GM23338 (cell line): ENCODE measurements at regions not wholly inside any gene's neighbourhood (a gene's known extent, or its start where the extent isn't known, plus 50 kb on each side); places are given as distances from the start of the nearest gene placed in this dataset.

Source experiments
- CREB1 ChIP-seq: fragments of 250-450 bp; sonication (Bioruptor Pico); IDR thresholded peaks from 2 replicates; pipeline ENCODE4 v1.5.0; 2020; ENCODE audit warnings: low read depth, mild to moderate bottlenecking, moderate library complexity
- EZH2 ChIP-seq: fragments of 200-600 bp; sonication (generic); IDR thresholded peaks from one replicate; pipeline ENCODE4 v1.8.0; 2017; ENCODE audit warnings: antibody characterized with exemption, mild to moderate bottlenecking, low read depth; ENCODE audit not compliant: unreplicated experiment
- EZH2phosphoT487 ChIP-seq: fragments of 200-600 bp; sonication (generic); IDR thresholded peaks from one replicate; pipeline ENCODE4 v1.8.1; 2018; ENCODE audit warnings: antibody characterized with exemption; ENCODE audit not compliant: unreplicated experiment
- JUNB ChIP-seq: IDR thresholded peaks from one replicate; pipeline ENCODE4 v1.6.1; 2016; ENCODE audit warnings: antibody characterized with exemption; ENCODE audit not compliant: unreplicated experiment
- NANOG ChIP-seq: IDR thresholded peaks from 2 replicates; pipeline ENCODE4 v1.6.1; 2016; ENCODE audit warnings: antibody characterized with exemption, borderline replicate concordance
- POLR2AphosphoS5 ChIP-seq: IDR thresholded peaks from 2 replicates; pipeline ENCODE4 v1.6.1; 2016; ENCODE audit warnings: antibody characterized with exemption, low read depth
- REST ChIP-seq: IDR thresholded peaks from one replicate; pipeline ENCODE4 v1.6.1; 2018; ENCODE audit warnings: antibody characterized with exemption; ENCODE audit not compliant: unreplicated experiment
- STAT1 ChIP-seq: IDR thresholded peaks from one replicate; pipeline ENCODE4 v1.6.1; 2016; ENCODE audit warnings: antibody characterized with exemption; ENCODE audit not compliant: unreplicated experiment
- ZNF114 ChIP-seq: fragments of 250-450 bp; sonication (Bioruptor Pico); IDR thresholded peaks from 2 replicates; pipeline ENCODE4 v1.5.0; 2020; ENCODE audit warnings: mild to moderate bottlenecking, moderate library complexity
- ZNF331 ChIP-seq: fragments of 250-450 bp; sonication (Bioruptor Pico); IDR thresholded peaks from 2 replicates; pipeline ENCODE4 v1.5.0; 2020; ENCODE audit warnings: low read depth, mild to moderate bottlenecking, moderate library complexity
- TF ChIP-seq, protein P1 (sequence below), 2 experiments: fragments of 200-600 bp in 1 of 2; sonication (generic) in 1 of 2; conservative IDR thresholded peaks; 2 replicates each; pipeline versions ENCODE4 v1.5.1 to v1.6.1; 2016 to 2017; ENCODE audit warnings: antibody characterized with exemption in 2 of 2, low read depth in 2 of 2, mild to moderate bottlenecking in 2 of 2, moderate library complexity in 1 of 2
- TF ChIP-seq, protein P2 (sequence below): IDR thresholded peaks from 2 replicates; pipeline ENCODE4 v1.6.1; 2016; ENCODE audit warnings: antibody characterized with exemption

- TF ChIP-seq, protein P1, sequence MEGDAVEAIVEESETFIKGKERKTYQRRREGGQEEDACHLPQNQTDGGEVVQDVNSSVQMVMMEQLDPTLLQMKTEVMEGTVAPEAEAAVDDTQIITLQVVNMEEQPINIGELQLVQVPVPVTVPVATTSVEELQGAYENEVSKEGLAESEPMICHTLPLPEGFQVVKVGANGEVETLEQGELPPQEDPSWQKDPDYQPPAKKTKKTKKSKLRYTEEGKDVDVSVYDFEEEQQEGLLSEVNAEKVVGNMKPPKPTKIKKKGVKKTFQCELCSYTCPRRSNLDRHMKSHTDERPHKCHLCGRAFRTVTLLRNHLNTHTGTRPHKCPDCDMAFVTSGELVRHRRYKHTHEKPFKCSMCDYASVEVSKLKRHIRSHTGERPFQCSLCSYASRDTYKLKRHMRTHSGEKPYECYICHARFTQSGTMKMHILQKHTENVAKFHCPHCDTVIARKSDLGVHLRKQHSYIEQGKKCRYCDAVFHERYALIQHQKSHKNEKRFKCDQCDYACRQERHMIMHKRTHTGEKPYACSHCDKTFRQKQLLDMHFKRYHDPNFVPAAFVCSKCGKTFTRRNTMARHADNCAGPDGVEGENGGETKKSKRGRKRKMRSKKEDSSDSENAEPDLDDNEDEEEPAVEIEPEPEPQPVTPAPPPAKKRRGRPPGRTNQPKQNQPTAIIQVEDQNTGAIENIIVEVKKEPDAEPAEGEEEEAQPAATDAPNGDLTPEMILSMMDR (conservative IDR thresholded peaks at IDR 0.05; ENCODE audit: low read depth in 2 of 2) = no peak
- no peak for TF ChIP-seq REST
- TF ChIP-seq POLR2AphosphoS5 = no peak
- no peak for TF ChIP-seq EZH2
- no peak for TF ChIP-seq CREB1 (CRISPR knock-in tag)
- TF ChIP-seq EZH2phosphoT487 = no peak
- TF ChIP-seq ZNF114 (CRISPR knock-in tag) = no peak
- TF ChIP-seq NANOG = no peak
- TF ChIP-seq JUNB = no peak
- TF ChIP-seq, protein P2, sequence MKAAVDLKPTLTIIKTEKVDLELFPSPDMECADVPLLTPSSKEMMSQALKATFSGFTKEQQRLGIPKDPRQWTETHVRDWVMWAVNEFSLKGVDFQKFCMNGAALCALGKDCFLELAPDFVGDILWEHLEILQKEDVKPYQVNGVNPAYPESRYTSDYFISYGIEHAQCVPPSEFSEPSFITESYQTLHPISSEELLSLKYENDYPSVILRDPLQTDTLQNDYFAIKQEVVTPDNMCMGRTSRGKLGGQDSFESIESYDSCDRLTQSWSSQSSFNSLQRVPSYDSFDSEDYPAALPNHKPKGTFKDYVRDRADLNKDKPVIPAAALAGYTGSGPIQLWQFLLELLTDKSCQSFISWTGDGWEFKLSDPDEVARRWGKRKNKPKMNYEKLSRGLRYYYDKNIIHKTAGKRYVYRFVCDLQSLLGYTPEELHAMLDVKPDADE = no peak
- TF ChIP-seq STAT1 = no peak
- no peak for TF ChIP-seq ZNF331 (CRISPR knock-in tag)
These were observed 516.3 kb downstream of the BCOR start for GRCh38 chrX:39581411-39581810.
